Testis (tissue), 2 donors: ENCODE measurements at regions not wholly inside any gene's neighbourhood (a gene's known extent, or its start where the extent isn't known, plus 50 kb on each side); places are given as distances from the start of the nearest gene placed in this dataset.

Source experiments
- CTCF ChIP-seq, 3 experiments: fragments of 450-650 bp in 2 of 3; fragments of 200-600 bp in 1 of 3; sonication (generic) in 1 of 3; IDR thresholded peaks; one replicate each; pipeline ENCODE4 v1.5.1; 2016 to 2019; ENCODE audit warnings: antibody characterized with exemption in 3 of 3, mild to moderate bottlenecking in 2 of 3, moderate library complexity in 1 of 3
- POLR2A ChIP-seq: fragments of 450-650 bp; IDR thresholded peaks from one replicate; pipeline ENCODE4 v1.6.1; 2017; ENCODE audit warnings: antibody characterized with exemption, mild to moderate bottlenecking, moderate library complexity

GRCh38 chr3:196131921-196132320 lies 50.0 kb upstream of the TFRC start:
- no peak for TF ChIP-seq CTCF (IDR thresholded peaks at IDR 0.05)
- TF ChIP-seq POLR2A = no peak
